ENCODE measurements at regions not wholly inside any gene's neighbourhood (a gene's known extent, or its start where the extent isn't known, plus 50 kb on each side); places are given as distances from the start of the nearest gene placed in this dataset.

DNA sequence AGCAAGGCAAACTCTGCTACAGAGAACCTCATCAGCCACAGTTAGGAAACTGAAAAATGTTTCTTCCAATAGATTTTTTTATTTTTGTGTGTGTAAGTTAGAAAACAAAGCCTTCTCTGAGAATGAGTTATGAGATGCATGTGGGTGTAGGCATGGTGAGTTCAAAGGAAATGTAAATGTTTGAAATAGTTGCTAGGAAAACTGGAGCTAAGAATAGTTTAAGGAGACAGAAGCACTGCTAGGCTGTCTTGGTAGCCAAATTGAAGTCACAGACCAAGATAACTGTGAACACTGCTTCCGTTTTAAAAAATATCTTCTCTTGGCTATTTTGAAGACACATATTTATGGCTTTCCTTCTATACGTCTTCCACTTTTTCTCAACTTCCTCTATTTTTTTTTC, 1501.2 kb upstream of the CADM2 start:
- Histone ChIP-seq H3K9me3 (ENCODE audit: insufficient read depth, low read depth, low read length) (no peaks in the 10 kb centered on the region), H3K4me3 (ENCODE audit: low read length, poor library complexity, severe bottlenecking) (no peak overlapping the region), H3K79me2 (ENCODE audit: insufficient read depth, low read length) (no peaks in the 10 kb centered on the region), H3F3A (ENCODE audit: low read depth) (no peaks in the 10 kb centered on the region), H2AFZ (ENCODE audit: low read length) (no peak overlapping the region), H3K4me1 (ENCODE audit: insufficient read depth, low read length, poor library complexity, severe bottlenecking) (no peaks in the 10 kb centered on the region), H3K9me2 (replicated peaks; ENCODE audit: low read depth, low read length) (no peaks in the 10 kb centered on the region), H3K36me3 (ENCODE audit: insufficient read depth, low read length) (no peaks in the 10 kb centered on the region), H3K4me2 (ENCODE audit: low read depth, low read length, poor library complexity, severe bottlenecking) (no peak overlapping the region), H4K20me1 (ENCODE audit: insufficient read depth, low read length, poor library complexity, severe bottlenecking) (no peaks in the 10 kb centered on the region), H3K27me3 (ENCODE audit: insufficient read depth, low read length, poor library complexity, severe bottlenecking) (no peaks in the 10 kb centered on the region), H3K9ac (ENCODE audit: low read depth, low read length, poor library complexity, severe bottlenecking) (no peak overlapping the region)
- no peak for TF ChIP-seq EZH2phosphoT487 (IDR thresholded peaks at IDR 0.05; ENCODE audit: borderline replicate concordance)
- TF ChIP-seq, protein P1, sequence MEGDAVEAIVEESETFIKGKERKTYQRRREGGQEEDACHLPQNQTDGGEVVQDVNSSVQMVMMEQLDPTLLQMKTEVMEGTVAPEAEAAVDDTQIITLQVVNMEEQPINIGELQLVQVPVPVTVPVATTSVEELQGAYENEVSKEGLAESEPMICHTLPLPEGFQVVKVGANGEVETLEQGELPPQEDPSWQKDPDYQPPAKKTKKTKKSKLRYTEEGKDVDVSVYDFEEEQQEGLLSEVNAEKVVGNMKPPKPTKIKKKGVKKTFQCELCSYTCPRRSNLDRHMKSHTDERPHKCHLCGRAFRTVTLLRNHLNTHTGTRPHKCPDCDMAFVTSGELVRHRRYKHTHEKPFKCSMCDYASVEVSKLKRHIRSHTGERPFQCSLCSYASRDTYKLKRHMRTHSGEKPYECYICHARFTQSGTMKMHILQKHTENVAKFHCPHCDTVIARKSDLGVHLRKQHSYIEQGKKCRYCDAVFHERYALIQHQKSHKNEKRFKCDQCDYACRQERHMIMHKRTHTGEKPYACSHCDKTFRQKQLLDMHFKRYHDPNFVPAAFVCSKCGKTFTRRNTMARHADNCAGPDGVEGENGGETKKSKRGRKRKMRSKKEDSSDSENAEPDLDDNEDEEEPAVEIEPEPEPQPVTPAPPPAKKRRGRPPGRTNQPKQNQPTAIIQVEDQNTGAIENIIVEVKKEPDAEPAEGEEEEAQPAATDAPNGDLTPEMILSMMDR (conservative IDR thresholded peaks at IDR 0.05; ENCODE audit: low read length) = no peak

DNA sequence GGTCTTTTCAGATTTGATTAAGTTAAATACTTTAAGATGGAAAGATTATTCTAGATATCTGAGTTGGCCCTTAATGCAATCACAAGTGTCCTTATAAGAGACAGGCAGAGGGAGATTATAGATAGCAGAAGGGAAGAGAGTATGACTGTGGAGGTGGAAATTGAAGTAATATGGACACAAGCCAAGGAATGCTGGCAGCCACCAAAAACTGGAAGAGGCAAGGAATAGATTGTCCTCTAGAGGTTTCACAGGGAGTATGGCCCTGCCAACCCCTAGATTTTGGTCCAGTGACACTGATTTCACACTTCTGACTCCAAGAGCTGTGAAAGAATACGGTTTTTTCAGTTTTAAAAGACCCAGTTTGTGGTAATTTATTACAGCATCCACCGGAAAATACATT, 1498.7 kb upstream of the CADM2 start:
- no peaks in the 10 kb centered on the region for H3K27me3 ChIP-seq (ENCODE audit: insufficient read depth, low read length, poor library complexity, severe bottlenecking)
- H3K9ac ChIP-seq (ENCODE audit: low read depth, low read length, poor library complexity, severe bottlenecking) = no peak overlapping the region
- H3K9me2 ChIP-seq (replicated peaks; ENCODE audit: low read depth, low read length) = no peaks in the 10 kb centered on the region
- H4K20me1 ChIP-seq (ENCODE audit: insufficient read depth, low read length, poor library complexity, severe bottlenecking) = no peaks in the 10 kb centered on the region
- no peaks in the 10 kb centered on the region for H3K79me2 ChIP-seq (ENCODE audit: insufficient read depth, low read length)
- H3K36me3 ChIP-seq (ENCODE audit: insufficient read depth, low read length) = no peaks in the 10 kb centered on the region
- H2AFZ ChIP-seq (ENCODE audit: low read length) = no peak overlapping the region
- no peak overlapping the region for H3K4me2 ChIP-seq (ENCODE audit: low read depth, low read length, poor library complexity, severe bottlenecking)
- H3K4me1 ChIP-seq (ENCODE audit: insufficient read depth, low read length, poor library complexity, severe bottlenecking) = no peaks in the 10 kb centered on the region
- no peak for TF ChIP-seq EZH2phosphoT487 (IDR thresholded peaks at IDR 0.05; ENCODE audit: borderline replicate concordance)
- TF ChIP-seq, protein P1 (conservative IDR thresholded peaks at IDR 0.05; ENCODE audit: low read length) = no peak
- no peak overlapping the region for H3K4me3 ChIP-seq (ENCODE audit: low read length, poor library complexity, severe bottlenecking)
- no peaks in the 10 kb centered on the region for H3F3A ChIP-seq (ENCODE audit: low read depth)
- H3K9me3 ChIP-seq (ENCODE audit: insufficient read depth, low read depth, low read length) = no peaks in the 10 kb centered on the region

GRCh38 chr3:83461411-83461810, 1497.4 kb upstream of the CADM2 start:
- Histone ChIP-seq H3K9me3 (ENCODE audit: insufficient read depth, low read depth, low read length) (no peaks in the 10 kb centered on the region), H2AFZ (ENCODE audit: low read length) (no peak overlapping the region), H3K36me3 (ENCODE audit: insufficient read depth, low read length) (no peaks in the 10 kb centered on the region), H3K27me3 (ENCODE audit: insufficient read depth, low read length, poor library complexity, severe bottlenecking) (no peaks in the 10 kb centered on the region), H3K9ac (ENCODE audit: low read depth, low read length, poor library complexity, severe bottlenecking) (no peak overlapping the region), H3K79me2 (ENCODE audit: insufficient read depth, low read length) (no peaks in the 10 kb centered on the region), H3F3A (ENCODE audit: low read depth) (no peaks in the 10 kb centered on the region), H3K4me2 (ENCODE audit: low read depth, low read length, poor library complexity, severe bottlenecking) (no peak overlapping the region), H4K20me1 (ENCODE audit: insufficient read depth, low read length, poor library complexity, severe bottlenecking) (no peaks in the 10 kb centered on the region), H3K9me2 (replicated peaks; ENCODE audit: low read depth, low read length) (no peaks in the 10 kb centered on the region), H3K4me1 (ENCODE audit: insufficient read depth, low read length, poor library complexity, severe bottlenecking) (no peaks in the 10 kb centered on the region), H3K4me3 (ENCODE audit: low read length, poor library complexity, severe bottlenecking) (no peak overlapping the region)
- no peak for TF ChIP-seq EZH2phosphoT487 (IDR thresholded peaks at IDR 0.05; ENCODE audit: borderline replicate concordance)
- TF ChIP-seq, protein P1 (conservative IDR thresholded peaks at IDR 0.05; ENCODE audit: low read length) = no peak
